ENCODE measurements at regions not wholly inside any gene's neighbourhood (a gene's known extent, or its start where the extent isn't known, plus 50 kb on each side); places are given as distances from the start of the nearest gene placed in this dataset.

- no peak for TF ChIP-seq POLR2A (IDR thresholded peaks at IDR 0.05)
- TF ChIP-seq, protein P1, sequence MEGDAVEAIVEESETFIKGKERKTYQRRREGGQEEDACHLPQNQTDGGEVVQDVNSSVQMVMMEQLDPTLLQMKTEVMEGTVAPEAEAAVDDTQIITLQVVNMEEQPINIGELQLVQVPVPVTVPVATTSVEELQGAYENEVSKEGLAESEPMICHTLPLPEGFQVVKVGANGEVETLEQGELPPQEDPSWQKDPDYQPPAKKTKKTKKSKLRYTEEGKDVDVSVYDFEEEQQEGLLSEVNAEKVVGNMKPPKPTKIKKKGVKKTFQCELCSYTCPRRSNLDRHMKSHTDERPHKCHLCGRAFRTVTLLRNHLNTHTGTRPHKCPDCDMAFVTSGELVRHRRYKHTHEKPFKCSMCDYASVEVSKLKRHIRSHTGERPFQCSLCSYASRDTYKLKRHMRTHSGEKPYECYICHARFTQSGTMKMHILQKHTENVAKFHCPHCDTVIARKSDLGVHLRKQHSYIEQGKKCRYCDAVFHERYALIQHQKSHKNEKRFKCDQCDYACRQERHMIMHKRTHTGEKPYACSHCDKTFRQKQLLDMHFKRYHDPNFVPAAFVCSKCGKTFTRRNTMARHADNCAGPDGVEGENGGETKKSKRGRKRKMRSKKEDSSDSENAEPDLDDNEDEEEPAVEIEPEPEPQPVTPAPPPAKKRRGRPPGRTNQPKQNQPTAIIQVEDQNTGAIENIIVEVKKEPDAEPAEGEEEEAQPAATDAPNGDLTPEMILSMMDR (IDR thresholded peaks at IDR 0.05) = no peak
Measured at GRCh38 chr4:19655666-19656065, 596.0 kb upstream of the SLIT2 start.
